Mammary epithelial cell (primary cell): ENCODE measurements at regions not wholly inside any gene's neighbourhood (a gene's known extent, or its start where the extent isn't known, plus 50 kb on each side); places are given as distances from the start of the nearest gene placed in this dataset.
"Not testable (repeated sequence)": the region's sequence is repeated elsewhere in the genome, so short reads cannot be mapped to it uniquely, and the experiment has no call there.

ENCODE experiments used
- CTCF ChIP-seq, 2 donors: IDR thresholded peaks in 1 of 2; conservative IDR thresholded peaks in 1 of 2; 2 replicates each; pipeline ENCODE4 v1.5.1; 2011 to 2012; ENCODE audit warnings: inconsistent platforms in 2 of 2, low read length in 2 of 2, mild to moderate bottlenecking in 2 of 2, control low read depth in 1 of 2, low read depth in 1 of 2; ENCODE audit not compliant: insufficient read depth in 1 of 2; ENCODE audit errors: extremely low read depth in 1 of 2
- EZH2 ChIP-seq: IDR thresholded peaks from 2 replicates; pipeline ENCODE4 v1.6.1; 2012; ENCODE audit warnings: low read length, inconsistent platforms, borderline replicate concordance

- not testable (repeated sequence) for TF ChIP-seq CTCF (conservative IDR thresholded peaks at IDR 0.05 in 1 of 2, IDR thresholded peaks at IDR 0.05 in 1 of 2; ENCODE audit: extremely low read depth in 1 of 2, insufficient read depth in 1 of 2, low read depth in 1 of 2, low read length in 2 of 2); EZH2
Observed at GRCh38 chr21:10382580-10382979, 138.8 kb upstream of the TPTE start.
